GM18951 (cell line): ENCODE measurements at regions not wholly inside any gene's neighbourhood (a gene's known extent, or its start where the extent isn't known, plus 50 kb on each side); places are given as distances from the start of the nearest gene placed in this dataset.

Experiments used
- POLR2A ChIP-seq: IDR thresholded peaks from 4 replicates; pipeline ENCODE4 v1.6.1; 2011; ENCODE audit warnings: mild to moderate bottlenecking; ENCODE audit not compliant: insufficient read length, insufficient read depth; ENCODE audit errors: extremely low read depth
- in situ Hi-C: fragments of 300-500 bp; cut with MboI; formaldehyde crosslinking; loops from one replicate; pipeline ENCODE4 v1.12.0; 2022; ENCODE audit warnings: low sequenced_read_pairs, mixed read lengths, inconsistent platforms; ENCODE audit not compliant: unreplicated experiment

DNA sequence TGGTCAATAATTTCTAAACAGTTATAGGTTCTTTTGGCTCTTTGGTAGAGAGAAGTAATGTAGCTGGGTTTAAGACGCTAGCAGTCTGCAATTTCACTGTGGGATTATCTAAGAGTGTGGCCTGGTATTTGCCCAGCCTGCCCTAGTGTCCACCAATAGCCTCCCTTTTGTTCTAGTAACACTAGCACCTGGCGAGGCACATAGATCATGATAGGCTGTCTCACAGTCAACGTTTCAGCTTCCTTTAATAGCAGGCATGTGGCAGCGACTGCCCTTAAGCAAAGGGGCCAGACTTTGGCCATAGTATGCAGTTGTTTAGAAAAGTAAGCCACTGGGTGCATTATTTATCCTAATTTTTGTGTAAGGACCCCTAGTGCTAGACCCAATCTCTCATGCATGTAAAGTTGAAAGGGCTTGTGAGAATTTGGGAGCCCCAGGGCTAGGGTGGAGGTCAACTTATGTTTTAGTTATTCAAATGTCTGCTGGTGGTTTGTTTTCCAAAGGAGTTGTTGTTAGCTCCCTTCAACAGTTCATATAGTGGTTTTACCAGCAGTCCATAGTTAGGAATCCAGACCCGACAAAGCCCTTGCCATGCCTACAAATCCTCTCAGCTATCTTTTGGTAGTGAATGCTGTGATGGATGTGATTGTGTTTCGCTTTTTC lies 274.3 kb downstream of the HTR1A start:
- in situ Hi-C loops, result no loop called here
- no peak for TF ChIP-seq POLR2A

- TF ChIP-seq POLR2A, result no peak
- in situ Hi-C loops, result no loop called here
Observed at GRCh38 chr5:63686938-63687337, 275.3 kb downstream of the HTR1A start.

DNA sequence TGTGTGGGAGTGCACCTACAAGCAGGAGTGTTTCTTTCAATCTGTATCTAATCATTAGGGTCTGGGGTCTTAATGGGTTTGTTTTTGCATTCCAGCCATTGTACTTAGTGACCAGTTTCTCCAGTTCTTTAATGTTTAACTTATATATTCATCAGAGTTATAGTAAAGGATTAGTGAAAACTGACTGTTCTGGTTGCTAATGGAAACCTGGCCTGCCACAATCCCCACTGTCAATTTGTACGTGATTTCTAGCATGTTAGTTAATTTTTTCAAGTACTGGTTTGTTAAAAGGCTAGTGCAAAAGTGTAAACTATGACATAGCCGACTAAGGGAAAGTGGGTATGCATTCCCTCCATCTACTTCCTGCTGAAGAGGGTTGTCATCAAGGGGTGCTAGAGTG lies 276.1 kb downstream of the HTR1A start:
- in situ Hi-C loops, result no loop called here
- no peak for TF ChIP-seq POLR2A

DNA sequence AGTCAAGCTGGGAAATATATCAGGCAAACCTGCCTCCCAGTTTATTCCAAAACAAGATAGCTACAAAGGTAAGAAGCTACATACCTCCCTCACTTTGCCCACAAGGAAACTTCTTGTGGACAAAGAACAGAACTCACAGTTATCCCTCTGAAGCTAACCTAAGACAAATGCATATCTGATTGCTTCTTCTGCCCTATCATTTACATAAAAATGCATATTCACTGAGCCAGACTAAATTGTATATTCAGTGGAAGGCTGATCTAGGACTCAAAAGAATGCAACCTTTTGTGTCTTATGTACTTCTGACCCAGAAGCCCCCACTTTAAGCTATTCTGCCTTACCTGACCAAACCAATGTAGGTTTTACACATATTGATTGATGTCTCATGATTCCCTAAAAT lies 276.8 kb downstream of the HTR1A start:
- in situ Hi-C loops, result no loop called here
- TF ChIP-seq POLR2A, result no peak

DNA sequence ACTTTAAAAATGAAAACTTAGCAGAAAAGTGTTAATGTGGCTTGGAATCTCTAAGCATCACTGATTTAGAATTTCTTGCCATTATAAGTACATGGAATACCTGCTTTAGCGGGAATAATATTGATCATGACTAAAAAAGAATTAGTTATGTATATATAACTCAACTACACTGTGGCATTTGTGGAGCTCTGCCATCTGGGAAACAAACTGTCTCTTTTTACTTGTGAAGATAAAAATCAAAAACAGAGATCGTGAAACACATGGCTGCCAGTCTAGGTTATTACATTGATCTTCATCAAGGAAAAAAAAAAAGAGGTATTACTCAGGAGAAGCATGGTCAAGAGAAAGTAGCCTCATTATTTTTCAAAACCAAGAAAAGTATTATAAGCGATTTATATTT lies 287.4 kb downstream of the HTR1A start:
- in situ Hi-C loops, result no loop called here
- TF ChIP-seq POLR2A, result no peak

DNA sequence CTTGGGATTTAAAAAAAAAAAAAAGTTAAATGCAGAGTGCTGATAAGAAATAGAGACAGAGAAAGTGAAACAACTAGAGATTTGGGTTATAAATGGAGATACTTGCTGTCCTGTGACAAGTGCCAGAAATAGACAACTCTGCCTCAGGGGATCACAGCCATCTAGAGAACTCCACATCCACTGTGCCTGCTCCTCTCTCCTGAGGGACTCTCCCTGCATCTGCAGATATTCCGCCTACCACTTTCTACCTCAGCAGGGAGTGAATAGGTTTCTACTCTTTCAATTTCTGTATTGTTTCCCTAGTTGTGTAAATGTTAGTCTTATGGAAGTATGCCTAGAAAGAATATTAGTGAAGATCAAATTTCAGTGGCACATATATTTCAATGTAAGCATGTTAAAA lies 307.2 kb downstream of the HTR1A start:
- in situ Hi-C loops, result no loop called here
- TF ChIP-seq POLR2A, result no peak

- no peak for TF ChIP-seq POLR2A
- in situ Hi-C loops, result no loop called here
Observed at GRCh38 chr5:63650581-63650980, 311.7 kb downstream of the HTR1A start.

DNA sequence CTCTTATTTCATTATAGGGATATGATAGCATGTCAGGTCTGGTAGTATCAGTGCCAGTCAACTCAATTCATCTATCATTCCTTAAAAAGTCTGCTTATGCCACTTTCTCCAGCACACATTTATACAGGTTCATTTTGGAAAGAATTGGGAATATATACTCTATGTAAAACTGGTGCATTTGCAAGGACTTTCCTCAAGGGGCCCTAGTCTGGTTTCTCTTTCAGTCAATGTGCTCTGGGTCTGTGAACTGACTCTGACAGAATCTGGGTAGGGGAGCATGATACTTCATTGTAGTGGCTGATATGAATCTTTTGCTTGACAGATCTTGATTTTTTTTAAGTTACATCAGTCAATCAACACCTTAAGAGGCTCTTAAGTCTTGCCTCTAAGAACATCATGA lies 313.9 kb downstream of the HTR1A start:
- no peak for TF ChIP-seq POLR2A
- in situ Hi-C loops, result no loop called here

GRCh38 chr5:63629951-63630630 lies 332.2 kb downstream of the HTR1A start:
- no peak for TF ChIP-seq POLR2A
- in situ Hi-C loops, result no loop called here

DNA sequence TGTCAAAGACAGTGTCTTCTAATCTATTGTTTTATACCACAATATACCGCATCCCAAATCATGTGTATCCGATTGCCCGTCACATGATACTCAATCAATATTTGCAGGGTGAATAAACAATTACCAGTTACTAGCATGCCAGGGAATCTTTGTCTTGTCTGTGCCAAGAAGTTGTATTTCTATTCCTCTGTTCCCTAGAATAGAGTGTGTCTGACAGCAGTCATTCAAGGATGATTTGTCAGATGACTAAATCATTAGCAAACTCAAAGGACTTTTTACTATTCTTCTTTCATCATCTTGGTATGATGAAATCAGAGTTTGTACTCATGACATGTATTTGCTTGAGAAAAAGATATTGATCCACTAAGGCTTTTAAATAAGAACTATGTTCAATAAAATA lies 348.8 kb downstream of the HTR1A start:
- in situ Hi-C loops, result no loop called here
- TF ChIP-seq POLR2A, result no peak

DNA sequence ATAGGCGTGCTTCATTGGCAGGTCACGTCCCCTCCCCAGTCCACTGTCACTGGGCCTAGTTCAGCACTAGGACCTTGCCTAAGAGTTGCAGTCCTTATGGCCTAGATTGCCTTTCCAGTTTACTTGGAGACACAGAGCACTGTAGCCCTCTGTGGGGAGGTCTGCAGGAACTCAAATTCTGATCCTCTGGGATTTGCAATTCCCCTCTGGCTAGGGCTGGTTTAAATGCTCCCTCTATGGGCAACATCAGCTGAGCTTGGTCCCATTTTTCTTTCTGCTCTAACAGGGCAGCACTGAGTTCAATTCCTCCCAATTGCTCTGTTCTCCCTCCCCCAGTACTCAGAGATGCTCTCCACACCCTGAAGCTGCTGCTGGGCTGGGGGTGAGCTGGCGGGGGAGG lies 358.2 kb downstream of the HTR1A start:
- TF ChIP-seq POLR2A, result no peak
- in situ Hi-C loops, result no loop called here

DNA sequence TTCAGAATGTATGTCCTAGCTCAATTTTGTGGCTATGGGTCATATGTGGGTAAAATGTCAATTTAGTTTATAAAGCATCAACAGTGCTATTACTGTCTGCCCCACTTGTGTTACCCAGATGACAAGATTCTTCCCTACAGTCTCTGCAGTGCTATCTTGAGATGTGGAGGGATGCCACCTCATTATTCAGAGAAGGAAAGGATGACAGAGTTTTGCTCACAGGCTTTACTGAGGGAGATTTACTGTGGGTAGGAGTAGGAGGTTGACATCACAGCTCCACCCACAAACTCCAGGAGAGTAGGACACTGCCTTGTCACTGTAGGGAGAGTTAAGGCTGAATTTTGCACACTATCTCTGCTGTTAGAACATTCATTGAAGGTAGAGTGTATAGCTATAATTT lies 359.3 kb downstream of the HTR1A start:
- TF ChIP-seq POLR2A, result no peak
- in situ Hi-C loops, result no loop called here

- no peak for TF ChIP-seq POLR2A
Observed at GRCh38 chr5:63596254-63596653, 366.0 kb downstream of the HTR1A start.

GRCh38 chr5:63573380-63573779 lies 388.9 kb downstream of the HTR1A start:
- in situ Hi-C loops, result no loop called here
- no peak for TF ChIP-seq POLR2A

More at GRCh38 chr5:63596254-63596653, 366.0 kb downstream of the HTR1A start:
- in situ Hi-C loops, result no loop called here
